ENCODE measurements at regions not wholly inside any gene's neighbourhood (a gene's known extent, or its start where the extent isn't known, plus 50 kb on each side); places are given as distances from the start of the nearest gene placed in this dataset.

DNA sequence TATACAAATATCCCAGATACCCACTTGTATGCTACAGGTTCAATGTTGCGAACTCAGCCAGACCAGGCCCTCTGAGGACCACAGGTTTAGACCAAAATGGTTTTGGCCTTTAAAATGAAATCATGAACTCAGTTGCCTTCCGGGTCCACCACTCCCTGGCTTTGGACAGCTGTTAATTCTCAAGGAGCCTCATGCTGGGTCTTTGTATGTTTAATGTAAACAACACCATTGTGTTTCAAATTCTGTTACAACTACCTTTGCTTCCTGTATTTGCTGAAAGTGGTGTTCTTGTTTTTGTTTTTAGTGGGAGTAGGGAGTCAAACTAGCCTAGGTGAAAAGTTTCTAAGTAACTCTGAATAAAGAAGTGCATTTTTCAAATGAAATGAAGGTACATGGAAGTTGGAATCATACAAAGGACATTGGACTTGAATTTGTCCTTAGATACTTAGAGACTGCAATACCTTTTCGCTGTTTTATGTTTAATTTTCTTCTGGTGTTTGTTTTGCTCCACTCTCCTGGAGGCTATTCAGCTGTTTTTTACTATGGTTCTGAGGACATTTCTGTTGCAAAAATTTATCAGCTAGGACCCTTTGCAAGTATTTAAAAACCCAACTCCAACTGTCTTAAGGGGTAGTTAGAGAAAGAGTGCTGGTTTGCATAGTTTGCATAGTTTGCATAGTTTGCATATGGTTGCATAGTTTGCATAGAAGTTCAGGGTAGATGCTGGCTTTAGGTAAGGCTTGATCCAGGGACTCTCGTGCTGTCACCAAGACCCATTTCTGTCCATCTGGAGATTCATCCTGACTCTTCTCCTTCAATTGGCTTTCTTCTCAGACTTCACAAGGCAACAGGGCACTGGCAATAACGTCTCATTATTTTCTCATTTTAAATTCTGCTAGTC is 70.1 kb downstream of the MID1IP1 start:
- H3K27me3 Mint-ChIP-seq (ENCODE audit: low read depth, poor library complexity): no peaks in the 10 kb centered on the region
- H3K4me3 Mint-ChIP-seq: no peak overlapping the region
- no peak for TF ChIP-seq CTCF (IDR thresholded peaks at IDR 0.05)
- no peak for DNase-seq
- H3K36me3 Mint-ChIP-seq (ENCODE audit: low read depth): no peaks in the 10 kb centered on the region
- H3K9me3 Mint-ChIP-seq: peaks cover 17% of the 10 kb centered on the region
- no peak overlapping the region for H3K27ac Mint-ChIP-seq
- H3K4me1 Mint-ChIP-seq: peaks cover 18% of the 10 kb centered on the region

DNA sequence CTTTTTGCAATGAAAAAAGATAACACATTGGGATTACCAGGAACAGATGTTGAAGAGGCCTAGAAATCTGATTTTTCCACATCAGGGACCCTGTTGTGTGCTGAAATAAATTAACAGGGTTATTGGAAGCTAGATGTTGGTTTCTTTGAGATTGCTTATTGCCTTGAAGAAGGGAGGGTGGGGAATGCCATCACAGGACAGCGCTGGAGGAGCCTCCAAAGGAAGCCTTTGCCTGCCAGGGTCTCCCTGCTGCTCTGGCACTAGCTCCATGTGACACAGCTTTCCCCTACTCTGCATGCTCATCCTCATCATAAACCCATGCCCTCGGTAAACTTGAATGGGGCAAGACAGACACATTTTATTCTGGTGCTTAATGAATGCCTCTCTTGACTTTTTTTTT is 76.1 kb downstream of the MID1IP1 start:
- H3K27me3 Mint-ChIP-seq (ENCODE audit: low read depth, poor library complexity): peaks cover 4% of the 10 kb centered on the region
- H3K36me3 Mint-ChIP-seq (ENCODE audit: low read depth): no peaks in the 10 kb centered on the region
- no peak for DNase-seq
- no peak overlapping the region for H3K4me3 Mint-ChIP-seq
- H3K4me1 Mint-ChIP-seq: no peaks in the 10 kb centered on the region
- H3K27ac Mint-ChIP-seq: no peak overlapping the region
- peaks cover 37% of the 10 kb centered on the region for H3K9me3 Mint-ChIP-seq
- TF ChIP-seq CTCF (IDR thresholded peaks at IDR 0.05): no peak

- H3K4me3 Mint-ChIP-seq: no peak overlapping the region
- no peak for DNase-seq
- H3K27me3 Mint-ChIP-seq (ENCODE audit: low read depth, poor library complexity): peaks cover 4% of the 10 kb centered on the region
- no peaks in the 10 kb centered on the region for H3K4me1 Mint-ChIP-seq
- no peak overlapping the region for H3K27ac Mint-ChIP-seq
- no peaks in the 10 kb centered on the region for H3K36me3 Mint-ChIP-seq (ENCODE audit: low read depth)
- peaks cover 37% of the 10 kb centered on the region for H3K9me3 Mint-ChIP-seq
- no peak for TF ChIP-seq CTCF (IDR thresholded peaks at IDR 0.05)
Observed at GRCh38 chrX:38878641-38879340, 77.5 kb downstream of the MID1IP1 start.

- H3K4me3 Mint-ChIP-seq: no peak overlapping the region
- H3K4me1 Mint-ChIP-seq: no peaks in the 10 kb centered on the region
- H3K36me3 Mint-ChIP-seq (ENCODE audit: low read depth): no peaks in the 10 kb centered on the region
- no peak for DNase-seq
- peaks cover 4% of the 10 kb centered on the region for H3K27me3 Mint-ChIP-seq (ENCODE audit: low read depth, poor library complexity)
- no peak overlapping the region for H3K27ac Mint-ChIP-seq
- no peak for TF ChIP-seq CTCF (IDR thresholded peaks at IDR 0.05)
- peaks cover 35% of the 10 kb centered on the region for H3K9me3 Mint-ChIP-seq
Observed at GRCh38 chrX:38879631-38880220, 78.5 kb downstream of the MID1IP1 start.

DNA sequence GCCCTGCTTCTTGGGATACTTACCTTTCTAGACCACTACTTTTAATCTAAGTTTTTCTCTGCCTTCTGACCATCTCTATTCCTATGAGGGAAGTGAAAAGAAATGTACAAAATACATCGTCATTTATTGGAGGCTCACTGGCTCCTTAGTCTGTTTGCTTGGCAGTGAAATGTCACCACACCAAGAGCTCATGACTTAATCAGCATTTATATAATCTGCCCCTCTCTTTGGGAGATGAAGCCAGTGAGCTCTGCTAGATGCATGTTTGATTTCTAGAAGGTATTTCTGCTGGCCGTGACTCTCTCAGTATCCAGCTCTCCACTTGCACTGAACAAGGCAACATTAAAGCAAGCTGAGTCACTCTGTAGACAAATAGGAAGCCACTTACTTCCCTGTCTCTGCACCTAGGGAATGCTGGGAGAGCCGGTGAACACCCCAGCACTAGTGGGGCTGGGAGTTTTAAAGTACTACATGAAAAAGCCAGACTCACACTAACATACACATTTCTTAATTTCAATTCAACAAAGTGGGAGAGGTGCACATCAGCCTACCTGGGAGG is 79.1 kb downstream of the MID1IP1 start:
- no peak for TF ChIP-seq CTCF (IDR thresholded peaks at IDR 0.05)
- H3K4me1 Mint-ChIP-seq: no peaks in the 10 kb centered on the region
- H3K36me3 Mint-ChIP-seq (ENCODE audit: low read depth): no peaks in the 10 kb centered on the region
- H3K27ac Mint-ChIP-seq: no peak overlapping the region
- DNase-seq: no peak
- peaks cover 4% of the 10 kb centered on the region for H3K27me3 Mint-ChIP-seq (ENCODE audit: low read depth, poor library complexity)
- H3K4me3 Mint-ChIP-seq: no peak overlapping the region
- H3K9me3 Mint-ChIP-seq: peaks cover 40% of the 10 kb centered on the region

All from nephron progenitor cell (in vitro differentiated cells).